K562 (cell line): ENCODE measurements at regions not wholly inside any gene's neighbourhood (a gene's known extent, or its start where the extent isn't known, plus 50 kb on each side); places are given as distances from the start of the nearest gene placed in this dataset.

Experiments
- CREB1 ChIP-seq, 2 experiments: sonication (generic) in 1 of 2; formaldehyde crosslinking in 1 of 2; IDR thresholded peaks; 2 replicates each; pipeline versions ENCODE4 v1.6.1 to v1.8.0; 2012 to 2022; ENCODE audit warnings: inconsistent platforms in 1 of 2, mild to moderate bottlenecking in 1 of 2, missing genetic modification reagents in 1 of 2, moderate library complexity in 1 of 2
- KAT8 ChIP-seq: fragments of 450-650 bp; IDR thresholded peaks from 2 replicates; pipeline ENCODE4 v1.6.1; 2016; ENCODE audit warnings: low read depth, mild to moderate bottlenecking
- KLF10 ChIP-seq: fragments of 250-450 bp; sonication (Bioruptor Pico); IDR thresholded peaks from 2 replicates; pipeline ENCODE4 v1.6.1; 2021; ENCODE audit warnings: matching md5 sums
- PHB2 ChIP-seq: fragments of 450-650 bp; IDR thresholded peaks from 2 replicates; pipeline ENCODE4 v1.6.1; 2017; ENCODE audit warnings: low read depth
- SMARCA5 ChIP-seq: fragments of 450-650 bp; IDR thresholded peaks from 2 replicates; pipeline ENCODE4 v1.6.1; 2016
- TAF1 ChIP-seq: IDR thresholded peaks from 2 replicates; pipeline ENCODE4 v1.6.1; 2011; ENCODE audit warnings: mild to moderate bottlenecking, low read length, moderate library complexity; ENCODE audit not compliant: insufficient read depth, control insufficient read depth, severe bottlenecking; ENCODE audit errors: extremely low read depth
- ZNF785 ChIP-seq: fragments of 250-450 bp; sonication (Bioruptor Pico); IDR thresholded peaks from 2 replicates; pipeline ENCODE4 v1.4.0; 2020; ENCODE audit warnings: mild to moderate bottlenecking
- TF ChIP-seq, protein P1 (sequence below): fragments of 200-400 bp; formaldehyde crosslinking; IDR thresholded peaks from 2 replicates; pipeline ENCODE4 v1.6.1; 2017; ENCODE audit warnings: mild to moderate bottlenecking, low read depth, low read length, moderate library complexity
- TF ChIP-seq, protein P2 (sequence below): sonication (generic); formaldehyde crosslinking; IDR thresholded peaks from 2 replicates; pipeline ENCODE4 v1.8.0; 2022; ENCODE audit warnings: missing genetic modification reagents, mild to moderate bottlenecking, borderline replicate concordance
- TF ChIP-seq, protein P3 (sequence below): fragments of 250-450 bp; sonication (Bioruptor Pico); IDR thresholded peaks from 2 replicates; pipeline ENCODE4 v1.4.0; 2020; ENCODE audit warnings: borderline replicate concordance

DNA sequence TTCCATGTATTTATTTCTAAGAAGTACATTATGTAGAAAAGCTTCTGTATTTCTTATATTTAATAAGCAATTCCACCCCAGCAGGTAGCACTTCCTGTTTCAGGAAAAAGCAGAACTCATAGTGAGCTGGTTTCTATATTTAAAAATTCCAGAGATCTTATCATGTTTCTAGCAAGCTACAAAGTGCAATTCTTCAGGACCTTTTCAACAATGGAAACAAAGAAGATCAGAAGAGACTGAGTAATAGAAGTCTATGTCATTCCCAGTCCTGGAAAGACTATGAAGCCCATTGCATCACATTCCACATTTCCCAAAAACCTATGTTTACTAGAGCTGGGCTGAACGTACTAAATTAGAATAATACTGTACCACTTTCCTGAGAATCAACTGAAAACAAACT, 302.6 kb upstream of the NRSN1 start (continued):
- TF ChIP-seq, protein P1, sequence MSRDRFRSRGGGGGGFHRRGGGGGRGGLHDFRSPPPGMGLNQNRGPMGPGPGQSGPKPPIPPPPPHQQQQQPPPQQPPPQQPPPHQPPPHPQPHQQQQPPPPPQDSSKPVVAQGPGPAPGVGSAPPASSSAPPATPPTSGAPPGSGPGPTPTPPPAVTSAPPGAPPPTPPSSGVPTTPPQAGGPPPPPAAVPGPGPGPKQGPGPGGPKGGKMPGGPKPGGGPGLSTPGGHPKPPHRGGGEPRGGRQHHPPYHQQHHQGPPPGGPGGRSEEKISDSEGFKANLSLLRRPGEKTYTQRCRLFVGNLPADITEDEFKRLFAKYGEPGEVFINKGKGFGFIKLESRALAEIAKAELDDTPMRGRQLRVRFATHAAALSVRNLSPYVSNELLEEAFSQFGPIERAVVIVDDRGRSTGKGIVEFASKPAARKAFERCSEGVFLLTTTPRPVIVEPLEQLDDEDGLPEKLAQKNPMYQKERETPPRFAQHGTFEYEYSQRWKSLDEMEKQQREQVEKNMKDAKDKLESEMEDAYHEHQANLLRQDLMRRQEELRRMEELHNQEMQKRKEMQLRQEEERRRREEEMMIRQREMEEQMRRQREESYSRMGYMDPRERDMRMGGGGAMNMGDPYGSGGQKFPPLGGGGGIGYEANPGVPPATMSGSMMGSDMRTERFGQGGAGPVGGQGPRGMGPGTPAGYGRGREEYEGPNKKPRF: no peak
- TF ChIP-seq CREB1 (IDR thresholded peaks at IDR 0.05): no peak
- no peak for TF ChIP-seq CREB1 (CRISPR knock-in tag; IDR thresholded peaks at IDR 0.05)
- no peak for TF ChIP-seq SMARCA5
- TF ChIP-seq, protein P2, sequence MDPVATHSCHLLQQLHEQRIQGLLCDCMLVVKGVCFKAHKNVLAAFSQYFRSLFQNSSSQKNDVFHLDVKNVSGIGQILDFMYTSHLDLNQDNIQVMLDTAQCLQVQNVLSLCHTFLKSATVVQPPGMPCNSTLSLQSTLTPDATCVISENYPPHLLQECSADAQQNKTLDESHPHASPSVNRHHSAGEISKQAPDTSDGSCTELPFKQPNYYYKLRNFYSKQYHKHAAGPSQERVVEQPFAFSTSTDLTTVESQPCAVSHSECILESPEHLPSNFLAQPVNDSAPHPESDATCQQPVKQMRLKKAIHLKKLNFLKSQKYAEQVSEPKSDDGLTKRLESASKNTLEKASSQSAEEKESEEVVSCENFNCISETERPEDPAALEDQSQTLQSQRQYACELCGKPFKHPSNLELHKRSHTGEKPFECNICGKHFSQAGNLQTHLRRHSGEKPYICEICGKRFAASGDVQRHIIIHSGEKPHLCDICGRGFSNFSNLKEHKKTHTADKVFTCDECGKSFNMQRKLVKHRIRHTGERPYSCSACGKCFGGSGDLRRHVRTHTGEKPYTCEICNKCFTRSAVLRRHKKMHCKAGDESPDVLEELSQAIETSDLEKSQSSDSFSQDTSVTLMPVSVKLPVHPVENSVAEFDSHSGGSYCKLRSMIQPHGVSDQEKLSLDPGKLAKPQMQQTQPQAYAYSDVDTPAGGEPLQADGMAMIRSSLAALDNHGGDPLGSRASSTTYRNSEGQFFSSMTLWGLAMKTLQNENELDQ (CRISPR knock-in tag): no peak
- no peak for TF ChIP-seq KLF10
- TF ChIP-seq, protein P3, sequence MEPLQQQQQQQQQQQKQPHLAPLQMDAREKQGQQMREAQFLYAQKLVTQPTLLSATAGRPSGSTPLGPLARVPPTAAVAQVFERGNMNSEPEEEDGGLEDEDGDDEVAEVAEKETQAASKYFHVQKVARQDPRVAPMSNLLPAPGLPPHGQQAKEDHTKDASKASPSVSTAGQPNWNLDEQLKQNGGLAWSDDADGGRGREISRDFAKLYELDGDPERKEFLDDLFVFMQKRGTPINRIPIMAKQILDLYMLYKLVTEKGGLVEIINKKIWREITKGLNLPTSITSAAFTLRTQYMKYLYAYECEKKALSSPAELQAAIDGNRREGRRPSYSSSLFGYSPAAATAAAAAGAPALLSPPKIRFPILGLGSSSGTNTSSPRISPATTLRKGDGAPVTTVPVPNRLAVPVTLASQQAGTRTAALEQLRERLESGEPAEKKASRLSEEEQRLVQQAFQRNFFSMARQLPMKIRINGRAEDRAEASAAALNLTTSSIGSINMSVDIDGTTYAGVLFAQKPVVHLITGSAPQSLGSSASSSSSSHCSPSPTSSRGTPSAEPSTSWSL (CRISPR knock-in tag): no peak
- TF ChIP-seq ZNF785 (CRISPR knock-in tag): no peak
- no peak for TF ChIP-seq PHB2
- TF ChIP-seq KAT8: no peak
- no peak for TF ChIP-seq TAF1
